ENCODE measurements at regions not wholly inside any gene's neighbourhood (a gene's known extent, or its start where the extent isn't known, plus 50 kb on each side); places are given as distances from the start of the nearest gene placed in this dataset.

DNA sequence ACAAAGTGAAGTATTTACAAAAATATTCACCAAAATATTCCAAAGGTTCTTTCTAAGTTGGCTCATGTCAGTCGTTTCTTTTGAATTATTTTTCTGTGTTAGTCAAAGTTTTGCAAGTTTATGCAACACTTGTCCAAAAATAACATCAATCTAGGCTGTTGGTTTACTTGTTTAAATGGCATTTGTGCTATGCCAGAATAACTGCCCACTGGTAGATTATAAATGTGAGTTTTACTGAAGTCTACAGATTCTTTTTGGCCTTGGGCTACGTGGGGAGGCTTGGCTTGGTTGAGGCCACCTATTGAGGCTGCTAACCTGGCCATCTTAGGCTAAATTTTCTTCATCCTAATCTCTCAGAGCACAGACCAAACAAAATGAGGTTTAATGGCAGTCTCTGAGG lies 1091.9 kb upstream of the RAG2 start (continued):
- TF ChIP-seq, protein P1, sequence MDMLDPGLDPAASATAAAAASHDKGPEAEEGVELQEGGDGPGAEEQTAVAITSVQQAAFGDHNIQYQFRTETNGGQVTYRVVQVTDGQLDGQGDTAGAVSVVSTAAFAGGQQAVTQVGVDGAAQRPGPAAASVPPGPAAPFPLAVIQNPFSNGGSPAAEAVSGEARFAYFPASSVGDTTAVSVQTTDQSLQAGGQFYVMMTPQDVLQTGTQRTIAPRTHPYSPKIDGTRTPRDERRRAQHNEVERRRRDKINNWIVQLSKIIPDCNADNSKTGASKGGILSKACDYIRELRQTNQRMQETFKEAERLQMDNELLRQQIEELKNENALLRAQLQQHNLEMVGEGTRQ (IDR thresholded peaks at IDR 0.05): no peak
- TF ChIP-seq JUN (IDR thresholded peaks at IDR 0.05) (no peak), TFCP2L1 (CRISPR knock-in tag; IDR thresholded peaks at IDR 0.05) (no peak), RAD21 (conservative IDR thresholded peaks at IDR 0.05 in 1 of 2, IDR thresholded peaks at IDR 0.05 in 1 of 2) (no peak), FOXS1 (CRISPR knock-in tag; IDR thresholded peaks at IDR 0.05) (no peak)

DNA sequence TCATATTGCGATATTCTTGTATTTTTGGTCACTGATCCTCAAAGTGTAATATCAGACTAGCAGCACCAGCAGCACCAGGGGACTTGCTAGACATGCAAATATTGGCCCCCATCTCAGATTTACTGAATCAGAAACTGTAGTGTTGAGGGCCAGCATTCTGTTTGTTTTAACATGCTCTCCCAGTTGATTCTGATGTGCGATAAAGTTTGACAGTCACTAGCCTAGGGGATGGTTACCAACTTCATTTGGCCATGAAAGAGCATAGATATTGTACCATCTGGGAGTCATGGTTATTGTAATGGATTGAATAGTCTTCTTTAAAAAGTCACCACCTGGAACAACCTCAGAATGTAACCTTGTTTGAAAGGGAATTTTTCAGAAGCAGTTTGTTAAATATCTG lies 1090.4 kb upstream of the RAG2 start:
- ChIA-PET POLR2A (no interaction called here), CTCF (no interaction called here)
- no peak for TF ChIP-seq ZSCAN20 (CRISPR knock-in tag; IDR thresholded peaks at IDR 0.05)
- no peak for TF ChIP-seq EHMT2 (IDR thresholded peaks at IDR 0.05; ENCODE audit: low read depth)
- TF ChIP-seq NFE2L2 (conservative IDR thresholded peaks at IDR 0.05; ENCODE audit: low read length): no peak
- TF ChIP-seq, protein P2, sequence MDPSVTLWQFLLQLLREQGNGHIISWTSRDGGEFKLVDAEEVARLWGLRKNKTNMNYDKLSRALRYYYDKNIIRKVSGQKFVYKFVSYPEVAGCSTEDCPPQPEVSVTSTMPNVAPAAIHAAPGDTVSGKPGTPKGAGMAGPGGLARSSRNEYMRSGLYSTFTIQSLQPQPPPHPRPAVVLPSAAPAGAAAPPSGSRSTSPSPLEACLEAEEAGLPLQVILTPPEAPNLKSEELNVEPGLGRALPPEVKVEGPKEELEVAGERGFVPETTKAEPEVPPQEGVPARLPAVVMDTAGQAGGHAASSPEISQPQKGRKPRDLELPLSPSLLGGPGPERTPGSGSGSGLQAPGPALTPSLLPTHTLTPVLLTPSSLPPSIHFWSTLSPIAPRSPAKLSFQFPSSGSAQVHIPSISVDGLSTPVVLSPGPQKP (IDR thresholded peaks at IDR 0.05; ENCODE audit: low read depth, low read length): no peak
- no peak for TF ChIP-seq CBX8 (IDR thresholded peaks at IDR 0.05)
- TF ChIP-seq SREBF2 (IDR thresholded peaks at IDR 0.05): no peak
- TF ChIP-seq FOXS1 (CRISPR knock-in tag; IDR thresholded peaks at IDR 0.05): no peak
- TF ChIP-seq KDM5A (IDR thresholded peaks at IDR 0.05): no peak
- no peak for TF ChIP-seq RAD21 (conservative IDR thresholded peaks at IDR 0.05 in 1 of 2, IDR thresholded peaks at IDR 0.05 in 1 of 2)
- no peak for TF ChIP-seq BHLHE40 (IDR thresholded peaks at IDR 0.05; ENCODE audit: low read depth, low read length)
- ATAC-seq: no peak
- H3K9me3 ChIP-seq: no peaks in the 10 kb centered on the region
- no peaks in the 10 kb centered on the region for H3K4me1 ChIP-seq
- WGBS (ENCODE audit: missing lambda C conversion rate): 20% methylated on average over 2 of the region's 2 CpGs
- no peak overlapping the region for H3K4me3 ChIP-seq
- H3K4me2 ChIP-seq: no peak overlapping the region
- no peak for DNase-seq (ENCODE audit: low read depth in 1 of 2, low spot score in 1 of 2)
- FAIRE-seq: no peak
- no peak overlapping the region for H3K27ac ChIP-seq

DNA sequence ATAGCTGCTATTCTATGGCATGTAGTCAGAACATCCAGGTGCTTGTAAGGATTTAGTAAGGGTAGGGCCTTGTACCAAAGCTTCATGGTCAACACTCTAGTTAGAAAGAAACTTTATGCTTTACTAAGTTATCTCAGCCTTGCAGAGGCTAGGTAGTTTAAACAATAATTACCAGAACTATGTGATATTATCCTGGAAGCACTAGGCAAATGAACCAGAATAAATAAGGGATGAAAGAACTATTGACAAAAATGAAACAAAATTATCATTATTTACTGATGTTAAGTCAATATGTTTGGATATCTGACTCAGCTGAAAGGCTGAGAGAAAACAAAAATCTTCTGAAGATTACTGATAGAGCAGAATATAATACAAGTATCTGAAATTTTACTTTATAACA lies 1089.1 kb upstream of the RAG2 start:
- Histone ChIP-seq H3K4me3 (no peak overlapping the region), H3K27ac (no peak overlapping the region), H3K4me2 (no peak overlapping the region), H3K4me1 (no peaks in the 10 kb centered on the region), H3K9me3 (no peaks in the 10 kb centered on the region)
- no peak for TF ChIP-seq ZC3H11A (IDR thresholded peaks at IDR 0.05)
- TF ChIP-seq HEYL (CRISPR knock-in tag; IDR thresholded peaks at IDR 0.05): no peak
- no peak for TF ChIP-seq RCOR1 (IDR thresholded peaks at IDR 0.05; ENCODE audit: low read depth, low read length)
- TF ChIP-seq, protein P3, sequence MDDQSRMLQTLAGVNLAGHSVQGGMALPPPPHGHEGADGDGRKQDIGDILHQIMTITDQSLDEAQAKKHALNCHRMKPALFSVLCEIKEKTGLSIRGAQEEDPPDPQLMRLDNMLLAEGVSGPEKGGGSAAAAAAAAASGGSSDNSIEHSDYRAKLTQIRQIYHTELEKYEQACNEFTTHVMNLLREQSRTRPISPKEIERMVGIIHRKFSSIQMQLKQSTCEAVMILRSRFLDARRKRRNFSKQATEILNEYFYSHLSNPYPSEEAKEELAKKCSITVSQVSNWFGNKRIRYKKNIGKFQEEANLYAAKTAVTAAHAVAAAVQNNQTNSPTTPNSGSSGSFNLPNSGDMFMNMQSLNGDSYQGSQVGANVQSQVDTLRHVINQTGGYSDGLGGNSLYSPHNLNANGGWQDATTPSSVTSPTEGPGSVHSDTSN (IDR thresholded peaks at IDR 0.05): no peak
- no peak for TF ChIP-seq ESRRA (IDR thresholded peaks at IDR 0.05; ENCODE audit: borderline replicate concordance, low read length)
- TF ChIP-seq EP300 (IDR thresholded peaks at IDR 0.05): no peak
- TF ChIP-seq, protein P4, sequence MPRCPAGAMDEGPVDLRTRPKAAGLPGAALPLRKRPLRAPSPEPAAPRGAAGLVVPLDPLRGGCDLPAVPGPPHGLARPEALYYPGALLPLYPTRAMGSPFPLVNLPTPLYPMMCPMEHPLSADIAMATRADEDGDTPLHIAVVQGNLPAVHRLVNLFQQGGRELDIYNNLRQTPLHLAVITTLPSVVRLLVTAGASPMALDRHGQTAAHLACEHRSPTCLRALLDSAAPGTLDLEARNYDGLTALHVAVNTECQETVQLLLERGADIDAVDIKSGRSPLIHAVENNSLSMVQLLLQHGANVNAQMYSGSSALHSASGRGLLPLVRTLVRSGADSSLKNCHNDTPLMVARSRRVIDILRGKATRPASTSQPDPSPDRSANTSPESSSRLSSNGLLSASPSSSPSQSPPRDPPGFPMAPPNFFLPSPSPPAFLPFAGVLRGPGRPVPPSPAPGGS (IDR thresholded peaks at IDR 0.05): no peak
- no peak for TF ChIP-seq ZFP36 (IDR thresholded peaks at IDR 0.05; ENCODE audit: borderline replicate concordance, partially characterized antibody)
- no peak for TF ChIP-seq NR3C1 (IDR thresholded peaks at IDR 0.05)
- TF ChIP-seq, protein P5, sequence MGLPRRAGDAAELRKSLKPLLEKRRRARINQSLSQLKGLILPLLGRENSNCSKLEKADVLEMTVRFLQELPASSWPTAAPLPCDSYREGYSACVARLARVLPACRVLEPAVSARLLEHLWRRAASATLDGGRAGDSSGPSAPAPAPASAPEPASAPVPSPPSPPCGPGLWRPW (IDR thresholded peaks at IDR 0.05): no peak
- TF ChIP-seq SMC3 (IDR thresholded peaks at IDR 0.05): no peak
- TF ChIP-seq, protein P6, sequence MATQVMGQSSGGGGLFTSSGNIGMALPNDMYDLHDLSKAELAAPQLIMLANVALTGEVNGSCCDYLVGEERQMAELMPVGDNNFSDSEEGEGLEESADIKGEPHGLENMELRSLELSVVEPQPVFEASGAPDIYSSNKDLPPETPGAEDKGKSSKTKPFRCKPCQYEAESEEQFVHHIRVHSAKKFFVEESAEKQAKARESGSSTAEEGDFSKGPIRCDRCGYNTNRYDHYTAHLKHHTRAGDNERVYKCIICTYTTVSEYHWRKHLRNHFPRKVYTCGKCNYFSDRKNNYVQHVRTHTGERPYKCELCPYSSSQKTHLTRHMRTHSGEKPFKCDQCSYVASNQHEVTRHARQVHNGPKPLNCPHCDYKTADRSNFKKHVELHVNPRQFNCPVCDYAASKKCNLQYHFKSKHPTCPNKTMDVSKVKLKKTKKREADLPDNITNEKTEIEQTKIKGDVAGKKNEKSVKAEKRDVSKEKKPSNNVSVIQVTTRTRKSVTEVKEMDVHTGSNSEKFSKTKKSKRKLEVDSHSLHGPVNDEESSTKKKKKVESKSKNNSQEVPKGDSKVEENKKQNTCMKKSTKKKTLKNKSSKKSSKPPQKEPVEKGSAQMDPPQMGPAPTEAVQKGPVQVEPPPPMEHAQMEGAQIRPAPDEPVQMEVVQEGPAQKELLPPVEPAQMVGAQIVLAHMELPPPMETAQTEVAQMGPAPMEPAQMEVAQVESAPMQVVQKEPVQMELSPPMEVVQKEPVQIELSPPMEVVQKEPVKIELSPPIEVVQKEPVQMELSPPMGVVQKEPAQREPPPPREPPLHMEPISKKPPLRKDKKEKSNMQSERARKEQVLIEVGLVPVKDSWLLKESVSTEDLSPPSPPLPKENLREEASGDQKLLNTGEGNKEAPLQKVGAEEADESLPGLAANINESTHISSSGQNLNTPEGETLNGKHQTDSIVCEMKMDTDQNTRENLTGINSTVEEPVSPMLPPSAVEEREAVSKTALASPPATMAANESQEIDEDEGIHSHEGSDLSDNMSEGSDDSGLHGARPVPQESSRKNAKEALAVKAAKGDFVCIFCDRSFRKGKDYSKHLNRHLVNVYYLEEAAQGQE (IDR thresholded peaks at IDR 0.05): no peak
- TF ChIP-seq BHLHE40 (IDR thresholded peaks at IDR 0.05; ENCODE audit: low read depth, low read length): no peak
- TF ChIP-seq HOXB13 (CRISPR knock-in tag; IDR thresholded peaks at IDR 0.05; ENCODE audit: low read depth): no peak
- no peak for TF ChIP-seq RFX5 (IDR thresholded peaks at IDR 0.05)
- TF ChIP-seq NPAS2 (CRISPR knock-in tag; IDR thresholded peaks at IDR 0.05; ENCODE audit: borderline replicate concordance): no peak
- ATAC-seq (no peak), DNase-seq (ENCODE audit: low read depth in 1 of 2, low spot score in 1 of 2) (no peak), FAIRE-seq (no peak)
- POLR2A ChIA-PET: no interaction called here
- CTCF ChIA-PET: no interaction called here
